Gastroesophageal sphincter (tissue), 4 donors: ENCODE measurements at regions not wholly inside any gene's neighbourhood (a gene's known extent, or its start where the extent isn't known, plus 50 kb on each side); places are given as distances from the start of the nearest gene placed in this dataset.
"Not testable (repeated sequence)": the region's sequence is repeated elsewhere in the genome, so short reads cannot be mapped to it uniquely, and the experiment has no call there.

ENCODE experiments used
- ATAC-seq: fragments of 150-250 bp; one replicate; pipeline ENCODE4 v1.9.1; 2016; ENCODE audit warnings: mild to moderate bottlenecking, moderate library complexity
- H3K27ac ChIP-seq, 4 donors: fragments of 200-600 bp; sonication (generic) in 3 of 4; 1 replicate in 3 of 4; 2 replicates in 1 of 4; pipeline ENCODE4 v1.5.1; 2016 to 2019
- H3K27me3 ChIP-seq: fragments of 200-600 bp; sonication (generic); one replicate; pipeline ENCODE4 v1.5.1; 2019
- H3K36me3 ChIP-seq, 2 donors: fragments of 200-600 bp; sonication (generic); one replicate each; pipeline ENCODE4 v1.5.1; 2019; ENCODE audit warnings: control low read depth in 1 of 2
- H3K4me1 ChIP-seq, 3 donors: fragments of 200-600 bp; sonication (generic); 1 replicate in 2 of 3; 2 replicates in 1 of 3; pipeline ENCODE4 v1.5.1; 2016 to 2019; ENCODE audit warnings: control low read depth in 2 of 3
- H3K4me3 ChIP-seq, 2 donors: fragments of 200-600 bp; sonication (generic); one replicate each; pipeline ENCODE4 v1.5.1; 2019; ENCODE audit warnings: mild to moderate bottlenecking in 1 of 2, moderate library complexity in 1 of 2
- H3K9me3 ChIP-seq, 3 donors: fragments of 200-600 bp; sonication (generic); one replicate each; pipeline ENCODE4 v1.5.1; 2017 to 2019; ENCODE audit warnings: control low read depth in 2 of 3
- EP300 ChIP-seq: sonication (generic); formaldehyde crosslinking; IDR thresholded peaks from one replicate; pipeline ENCODE4 v1.6.1; 2017; ENCODE audit warnings: antibody characterized with exemption, mild to moderate bottlenecking
- POLR2A ChIP-seq, 2 donors: fragments of 450-650 bp; IDR thresholded peaks; one replicate each; pipeline ENCODE4 v1.6.1; 2017; ENCODE audit warnings: antibody characterized with exemption in 2 of 2, mild to moderate bottlenecking in 2 of 2, moderate library complexity in 1 of 2
- POLR2AphosphoS5 ChIP-seq: sonication (generic); formaldehyde crosslinking; IDR thresholded peaks from one replicate; pipeline ENCODE4 v1.6.1; 2017; ENCODE audit warnings: antibody characterized with exemption
- WGBS, 2 donors: methylation state at CpG; one replicate each; pipeline ENCODE4 v1.1.5; 2018; ENCODE audit warnings: low coverage in 1 of 2; 5-methylcytosine and 5-hydroxymethylcytosine counted together
- TF ChIP-seq, protein P1 (sequence below), 4 experiments: fragments of 200-600 bp in 2 of 4; fragments of 450-650 bp in 2 of 4; sonication (generic) in 1 of 4; IDR thresholded peaks; one replicate each; pipeline ENCODE4 v1.5.1; 2017 to 2019; ENCODE audit warnings: antibody characterized with exemption in 4 of 4, mild to moderate bottlenecking in 2 of 4, moderate library complexity in 2 of 4

DNA sequence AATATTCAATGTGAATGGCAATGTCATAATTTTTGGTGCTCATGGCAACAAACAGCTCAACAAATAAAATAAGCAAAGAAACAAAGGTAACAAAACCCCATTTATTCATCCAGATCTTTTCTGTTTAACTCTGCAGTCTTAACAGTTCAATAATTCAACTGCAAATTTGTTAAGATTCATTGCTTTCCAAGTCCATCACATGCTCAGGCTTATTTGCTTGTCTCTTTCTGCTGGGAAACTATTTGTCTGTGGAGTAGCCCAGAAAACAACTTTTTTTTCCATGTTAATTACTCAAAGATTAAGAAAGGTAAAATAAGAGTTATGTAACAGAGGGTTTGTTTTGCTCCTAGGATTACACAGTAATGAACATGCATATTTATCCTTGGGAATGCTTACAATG lies 92.6 kb upstream of the PNPT1 start:
- TF ChIP-seq POLR2A (IDR thresholded peaks at IDR 0.05) (no peak), EP300 (no peak), POLR2AphosphoS5 (no peak)
- TF ChIP-seq, protein P1, sequence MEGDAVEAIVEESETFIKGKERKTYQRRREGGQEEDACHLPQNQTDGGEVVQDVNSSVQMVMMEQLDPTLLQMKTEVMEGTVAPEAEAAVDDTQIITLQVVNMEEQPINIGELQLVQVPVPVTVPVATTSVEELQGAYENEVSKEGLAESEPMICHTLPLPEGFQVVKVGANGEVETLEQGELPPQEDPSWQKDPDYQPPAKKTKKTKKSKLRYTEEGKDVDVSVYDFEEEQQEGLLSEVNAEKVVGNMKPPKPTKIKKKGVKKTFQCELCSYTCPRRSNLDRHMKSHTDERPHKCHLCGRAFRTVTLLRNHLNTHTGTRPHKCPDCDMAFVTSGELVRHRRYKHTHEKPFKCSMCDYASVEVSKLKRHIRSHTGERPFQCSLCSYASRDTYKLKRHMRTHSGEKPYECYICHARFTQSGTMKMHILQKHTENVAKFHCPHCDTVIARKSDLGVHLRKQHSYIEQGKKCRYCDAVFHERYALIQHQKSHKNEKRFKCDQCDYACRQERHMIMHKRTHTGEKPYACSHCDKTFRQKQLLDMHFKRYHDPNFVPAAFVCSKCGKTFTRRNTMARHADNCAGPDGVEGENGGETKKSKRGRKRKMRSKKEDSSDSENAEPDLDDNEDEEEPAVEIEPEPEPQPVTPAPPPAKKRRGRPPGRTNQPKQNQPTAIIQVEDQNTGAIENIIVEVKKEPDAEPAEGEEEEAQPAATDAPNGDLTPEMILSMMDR (IDR thresholded peaks at IDR 0.05): no peak
- Histone ChIP-seq H3K4me3 (no peak overlapping the region), H3K27ac (no peak overlapping the region)

DNA sequence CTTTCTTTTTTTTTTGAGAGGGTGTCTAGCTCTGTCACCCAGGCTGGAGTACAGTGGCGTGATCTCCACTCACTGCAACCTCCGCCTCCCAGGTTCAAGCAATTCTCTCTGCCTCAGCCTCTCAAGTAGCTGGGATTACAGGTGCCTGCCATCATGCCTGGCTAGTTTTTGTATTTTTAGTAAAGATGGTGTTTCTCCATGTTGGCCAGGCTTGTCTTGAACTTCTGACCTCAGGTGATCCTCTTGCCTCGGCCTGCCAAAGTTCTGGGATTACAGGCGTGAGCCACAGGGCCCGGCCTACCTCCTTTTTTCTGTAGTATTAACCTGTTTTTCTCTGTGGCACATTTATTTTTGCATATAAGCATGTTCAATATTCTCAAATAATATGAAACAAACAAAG lies 90.1 kb upstream of the PNPT1 start:
- ATAC-seq, H3K27me3 ChIP-seq, H3K4me3 ChIP-seq, H3K27ac ChIP-seq, H3K9me3 ChIP-seq, H3K4me1 ChIP-seq, H3K36me3 ChIP-seq: not testable (repeated sequence)
- WGBS, 2 donors: 89 to 100% methylated on average over 3 to 5 of the region's 5 CpGs

More for the DNA sequence above, 92.6 kb upstream of the PNPT1 start:
- ATAC-seq: no peak
- Histone ChIP-seq H3K4me1 (no peaks in the 10 kb centered on the region), H3K36me3 (no peaks in the 10 kb centered on the region), H3K9me3 (no peaks in the 10 kb centered on the region), H3K27me3 (no peaks in the 10 kb centered on the region)

DNA sequence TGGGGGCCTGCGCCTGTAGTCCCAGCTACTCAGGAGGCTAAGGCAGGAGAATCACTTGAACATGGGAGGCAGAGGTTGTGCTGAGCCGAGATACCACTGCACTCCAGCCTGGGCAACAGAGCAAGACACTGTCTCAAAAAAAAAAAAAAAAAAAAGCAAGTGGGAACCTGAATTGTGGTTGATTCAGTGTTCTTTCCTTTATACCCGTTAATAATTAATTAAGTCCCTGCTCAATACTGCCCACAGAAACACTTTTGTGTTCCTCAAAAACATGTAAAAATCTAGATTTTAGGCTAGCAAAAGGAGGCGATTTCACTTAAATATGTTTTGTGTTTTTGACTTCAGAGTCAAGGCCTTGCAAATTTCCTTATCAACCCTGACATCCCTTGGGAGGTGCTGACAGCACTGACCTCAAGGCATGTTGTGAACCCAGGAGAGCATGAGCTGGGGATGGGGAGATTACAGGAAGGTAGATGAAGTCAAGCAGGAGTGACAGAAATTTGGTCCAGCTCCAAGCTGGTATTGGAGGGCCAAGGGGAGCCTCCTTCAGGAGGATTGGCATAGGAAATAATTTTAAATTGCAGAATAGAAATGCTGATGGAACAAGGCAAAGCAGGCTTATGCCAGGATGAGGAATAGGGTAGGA lies 89.0 kb upstream of the PNPT1 start:
- Histone ChIP-seq H3K36me3 (no peaks in the 10 kb centered on the region), H3K4me1 (no peaks in the 10 kb centered on the region), H3K27ac (no peak overlapping the region), H3K27me3 (no peaks in the 10 kb centered on the region), H3K9me3 (no peaks in the 10 kb centered on the region), H3K4me3 (no peak overlapping the region)
- WGBS, 2 donors: 85 to 96% methylated on average over 4 of the region's 4 CpGs
- no peak for ATAC-seq
- no peak for TF ChIP-seq EP300
- no peak for TF ChIP-seq POLR2AphosphoS5
- TF ChIP-seq POLR2A (IDR thresholded peaks at IDR 0.05): no peak
- TF ChIP-seq, protein P1 (IDR thresholded peaks at IDR 0.05): no peak

DNA sequence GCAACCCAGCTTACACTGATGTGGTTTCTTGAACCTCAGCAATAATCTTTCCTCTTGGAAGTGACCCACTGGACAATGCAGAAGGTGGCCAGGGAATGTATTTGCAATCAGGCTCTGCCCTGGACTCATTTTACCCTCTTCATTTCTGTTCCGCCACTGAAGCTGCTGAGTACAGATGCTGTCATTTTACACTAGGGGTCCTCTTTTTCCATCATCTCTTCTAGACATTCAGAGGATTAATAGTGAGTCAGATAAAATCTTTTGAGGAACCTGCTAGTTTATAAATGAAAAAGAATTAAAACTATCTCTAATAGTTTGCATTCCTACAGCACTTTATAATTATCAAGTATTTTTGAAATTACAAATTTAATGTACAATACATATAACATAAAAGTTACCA lies 87.9 kb upstream of the PNPT1 start:
- Histone ChIP-seq H3K27me3 (no peaks in the 10 kb centered on the region), H3K36me3 (no peaks in the 10 kb centered on the region), H3K9me3 (no peaks in the 10 kb centered on the region), H3K4me1 (no peaks in the 10 kb centered on the region), H3K4me3 (no peak overlapping the region), H3K27ac (no peak overlapping the region)
- ATAC-seq: no peak
- WGBS, 2 donors: 100% methylated on average over 1 of the region's 1 CpG
- TF ChIP-seq POLR2AphosphoS5 (no peak), POLR2A (IDR thresholded peaks at IDR 0.05) (no peak), EP300 (no peak)
- TF ChIP-seq, protein P1 (IDR thresholded peaks at IDR 0.05): no peak

DNA sequence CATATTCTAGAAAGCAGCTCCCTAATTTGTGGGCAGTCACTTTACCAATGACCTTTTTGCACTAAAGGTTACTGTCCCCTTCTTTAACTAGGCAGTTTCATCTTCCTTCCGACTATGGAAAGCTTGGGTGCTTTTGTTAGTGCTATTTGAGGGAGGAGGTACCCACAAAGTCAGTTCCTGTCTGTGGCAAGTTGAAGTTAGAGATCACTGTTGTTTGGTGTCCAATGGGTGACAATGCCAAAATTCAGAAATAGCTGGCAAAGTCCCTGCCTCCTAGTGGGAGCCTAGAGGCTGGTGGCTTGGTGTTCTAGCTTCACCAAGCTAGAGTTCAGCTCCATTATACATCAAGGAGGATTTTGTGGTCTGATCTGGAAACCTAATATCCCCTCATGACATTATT lies 87.1 kb upstream of the PNPT1 start:
- Histone ChIP-seq H3K27me3 (no peaks in the 10 kb centered on the region), H3K27ac (no peak overlapping the region), H3K4me1 (no peaks in the 10 kb centered on the region), H3K9me3 (no peaks in the 10 kb centered on the region), H3K4me3 (no peak overlapping the region), H3K36me3 (no peaks in the 10 kb centered on the region)
- no CpG with 5 or more reads among the region's 1 CpG for WGBS, 2 donors
- TF ChIP-seq, protein P1 (IDR thresholded peaks at IDR 0.05): no peak
- TF ChIP-seq POLR2A (IDR thresholded peaks at IDR 0.05) (no peak), POLR2AphosphoS5 (no peak), EP300 (no peak)
- ATAC-seq: no peak
